Choroid plexus epithelial cell (primary cell): ENCODE measurements at regions not wholly inside any gene's neighbourhood (a gene's known extent, or its start where the extent isn't known, plus 50 kb on each side); places are given as distances from the start of the nearest gene placed in this dataset.

Experiments used
- DNase-seq: peaks from one replicate; pipeline ENCODE4 v3.0.0-alpha.2; 2010; ENCODE audit warnings: low read depth
- H3K4me3 ChIP-seq: 2 replicates; pipeline ENCODE4 v1.5.1; 2011; ENCODE audit warnings: low read depth, mild to moderate bottlenecking, control low read depth, low read length, moderate library complexity
- CTCF ChIP-seq: conservative IDR thresholded peaks from 2 replicates; pipeline ENCODE4 v1.5.1; 2011; ENCODE audit warnings: low read depth, mild to moderate bottlenecking, control low read depth, inconsistent platforms, low read length, moderate library complexity

GRCh38 chr7:15757041-15758000 is 70.8 kb upstream of the MEOX2 start:
- DNase-seq, result peak; percentile 20
- TF ChIP-seq CTCF, result no peak
- no peak overlapping the region for H3K4me3 ChIP-seq

GRCh38 chr7:15755061-15755460 is 68.6 kb upstream of the MEOX2 start:
- no peak for DNase-seq
- no peak overlapping the region for H3K4me3 ChIP-seq
- TF ChIP-seq CTCF, result no peak

- DNase-seq, result no peak
- no peak overlapping the region for H3K4me3 ChIP-seq
- no peak for TF ChIP-seq CTCF
Observed at GRCh38 chr7:15753887-15754579, 67.5 kb upstream of the MEOX2 start.

GRCh38 chr7:15752377-15752776 is 65.9 kb upstream of the MEOX2 start:
- no peak for TF ChIP-seq CTCF
- H3K4me3 ChIP-seq, result no peak overlapping the region
- no peak for DNase-seq

GRCh38 chr7:15751191-15751701 is 64.8 kb upstream of the MEOX2 start:
- DNase-seq, result no peak
- H3K4me3 ChIP-seq, result no peak overlapping the region
- TF ChIP-seq CTCF, result no peak

GRCh38 chr7:15750727-15751126 is 64.2 kb upstream of the MEOX2 start:
- no peak for DNase-seq
- TF ChIP-seq CTCF, result no peak
- no peak overlapping the region for H3K4me3 ChIP-seq

GRCh38 chr7:15749631-15750030 is 63.1 kb upstream of the MEOX2 start:
- DNase-seq, result no peak
- TF ChIP-seq CTCF, result no peak
- H3K4me3 ChIP-seq, result no peak overlapping the region
